MM.1S (cell line): ENCODE measurements at regions not wholly inside any gene's neighbourhood (a gene's known extent, or its start where the extent isn't known, plus 50 kb on each side); places are given as distances from the start of the nearest gene placed in this dataset.

Experiments used
- DNase-seq: peaks from one replicate; pipeline ENCODE4 v3.0.0-alpha.2; 2015
- H2AFZ ChIP-seq: fragments of 300-600 bp; sonication (generic); 2 replicates; pipeline ENCODE4 v1.6.0; 2016; ENCODE audit warnings: antibody characterized with exemption, low read length
- H3F3A ChIP-seq: fragments of 300-600 bp; sonication (generic); 2 replicates; pipeline ENCODE4 v1.6.1; 2016; ENCODE audit warnings: mild to moderate bottlenecking, antibody characterized with exemption, low read length, moderate library complexity, mixed read lengths; ENCODE audit not compliant: insufficient read depth
- H3K27ac ChIP-seq: fragments of 300-600 bp; sonication (generic); 2 replicates; pipeline ENCODE4 v1.5.1; 2016; ENCODE audit warnings: mild to moderate bottlenecking, low read length
- H3K27me3 ChIP-seq: fragments of 300-600 bp; sonication (generic); replicated peaks from 2 replicates; pipeline ENCODE4 v1.6.0; 2016; ENCODE audit warnings: low read length; ENCODE audit not compliant: insufficient read depth
- H3K36me3 ChIP-seq: fragments of 300-600 bp; sonication (generic); replicated peaks from 2 replicates; pipeline ENCODE4 v1.6.1; 2016; ENCODE audit warnings: mild to moderate bottlenecking, low read length, mixed read lengths; ENCODE audit not compliant: insufficient read depth
- H3K4me1 ChIP-seq: fragments of 300-600 bp; sonication (generic); 2 replicates; pipeline ENCODE4 v1.6.1; 2016; ENCODE audit warnings: low read length, mixed read lengths
- H3K4me2 ChIP-seq: fragments of 300-600 bp; sonication (generic); 2 replicates; pipeline ENCODE4 v1.6.0; 2016; ENCODE audit warnings: low read depth, low read length
- H3K4me3 ChIP-seq: fragments of 300-600 bp; sonication (generic); 2 replicates; pipeline ENCODE4 v1.5.1; 2016; ENCODE audit warnings: low read length, mixed read lengths
- H3K79me2 ChIP-seq: fragments of 300-600 bp; sonication (generic); 2 replicates; pipeline ENCODE4 v1.6.1; 2016; ENCODE audit warnings: mixed run types, low read length, mixed read lengths
- H3K9ac ChIP-seq: fragments of 300-600 bp; sonication (generic); 2 replicates; pipeline ENCODE4 v1.6.1; 2016; ENCODE audit warnings: low read length, mixed read lengths
- H3K9me2 ChIP-seq: fragments of 300-600 bp; sonication (generic); replicated peaks from 2 replicates; pipeline ENCODE4 v1.6.1; 2016; ENCODE audit warnings: mild to moderate bottlenecking, low read length, mixed read lengths; ENCODE audit not compliant: insufficient read depth
- H3K9me3 ChIP-seq: fragments of 300-600 bp; sonication (generic); replicated peaks from 2 replicates; pipeline ENCODE4 v1.6.1; 2016; ENCODE audit warnings: mild to moderate bottlenecking, low read length, mixed read lengths; ENCODE audit not compliant: insufficient read depth
- H4K20me1 ChIP-seq: fragments of 300-600 bp; sonication (generic); 2 replicates; pipeline ENCODE4 v1.6.1; 2016; ENCODE audit warnings: mild to moderate bottlenecking, low read length, moderate library complexity, mixed read lengths; ENCODE audit not compliant: insufficient read depth
- CTCF ChIP-seq: fragments of 300-600 bp; sonication (generic); IDR thresholded peaks from 2 replicates; pipeline ENCODE4 v1.5.1; 2016; ENCODE audit warnings: antibody characterized with exemption, low read length, mixed read lengths
- EZH2 ChIP-seq: fragments of 300-600 bp; sonication (generic); optimal IDR thresholded peaks from 2 replicates; pipeline ENCODE3; 2017; ENCODE audit warnings: low read depth, mild to moderate bottlenecking, antibody characterized with exemption, low read length, mixed read lengths
- EZH2phosphoT487 ChIP-seq: fragments of 300-600 bp; sonication (generic); IDR thresholded peaks from 2 replicates; pipeline ENCODE4 v1.6.1; 2018; ENCODE audit warnings: antibody characterized with exemption, low read length

GRCh38 chr1:59052166-59052590, 244.7 kb upstream of the FGGY start:
- H3K9me3 ChIP-seq, result no peaks in the 10 kb centered on the region
- H3K4me1 ChIP-seq, result peaks cover under 1% of the 10 kb centered on the region; the same call in 1 of the 2 replicates
- H3K27ac ChIP-seq, result no peak overlapping the region
- DNase-seq, result no peak
- H3K9me2 ChIP-seq, result no peaks in the 10 kb centered on the region
- no peak overlapping the region for H3K9ac ChIP-seq
- no peak overlapping the region for H2AFZ ChIP-seq
- H3K4me3 ChIP-seq, result no peak overlapping the region
- no peaks in the 10 kb centered on the region for H3K36me3 ChIP-seq
- H4K20me1 ChIP-seq, result no peaks in the 10 kb centered on the region
- H3K79me2 ChIP-seq, result no peaks in the 10 kb centered on the region
- H3F3A ChIP-seq, result no peaks in the 10 kb centered on the region
- no peak overlapping the region for H3K4me2 ChIP-seq
- no peaks in the 10 kb centered on the region for H3K27me3 ChIP-seq
- TF ChIP-seq CTCF (no peak), EZH2 (no peak), EZH2phosphoT487 (no peak)

GRCh38 chr1:59054172-59054571, 242.7 kb upstream of the FGGY start:
- Histone ChIP-seq H3K9me3 (no peaks in the 10 kb centered on the region), H3K79me2 (no peaks in the 10 kb centered on the region), H3K4me1 (peaks cover 6% of the 10 kb centered on the region; the same call in 1 of the 2 replicates), H3K4me2 (no peak overlapping the region), H3K27me3 (no peaks in the 10 kb centered on the region), H3K36me3 (no peaks in the 10 kb centered on the region), H4K20me1 (no peaks in the 10 kb centered on the region), H3K27ac (no peak overlapping the region), H3F3A (no peaks in the 10 kb centered on the region), H2AFZ (no peak overlapping the region), H3K4me3 (no peak overlapping the region), H3K9ac (no peak overlapping the region), H3K9me2 (no peaks in the 10 kb centered on the region)
- DNase-seq, result no peak
- TF ChIP-seq EZH2phosphoT487 (no peak), CTCF (no peak), EZH2 (no peak)

GRCh38 chr1:59055908-59056719, 240.8 kb upstream of the FGGY start:
- Histone ChIP-seq H3K27ac (no peak overlapping the region), H3K9me3 (no peaks in the 10 kb centered on the region), H3K9ac (no peak overlapping the region), H3K9me2 (no peaks in the 10 kb centered on the region), H3F3A (no peaks in the 10 kb centered on the region), H3K79me2 (no peaks in the 10 kb centered on the region), H3K4me1 (peaks cover 11% of the 10 kb centered on the region; the same call in 1 of the 2 replicates), H2AFZ (no peak overlapping the region), H3K4me2 (no peak overlapping the region), H3K4me3 (no peak overlapping the region), H3K36me3 (no peaks in the 10 kb centered on the region), H3K27me3 (no peaks in the 10 kb centered on the region), H4K20me1 (no peaks in the 10 kb centered on the region)
- DNase-seq, result no peak
- TF ChIP-seq EZH2phosphoT487 (no peak), CTCF (no peak), EZH2 (no peak)
